Memory B cell (primary cell): ENCODE measurements at regions not wholly inside any gene's neighbourhood (a gene's known extent, or its start where the extent isn't known, plus 50 kb on each side); places are given as distances from the start of the nearest gene placed in this dataset.

Source experiments
- ATAC-seq: fragments of 150-1000 bp; cut with Tn5 transposase; 2 replicates; pipeline ENCODE4 v1.10.0; 2021; ENCODE audit warnings: low read depth, mild to moderate bottlenecking, moderate library complexity
- DNase-seq, 2 donors: peaks; one replicate each; pipeline ENCODE4 v3.0.0; 2022; ENCODE audit warnings: low spot score in 2 of 2
- H3K27ac Mint-ChIP-seq: one replicate; pipeline ENCODE4 v1.8.0; 2022; ENCODE audit warnings: mild to moderate bottlenecking, moderate library complexity, mixed read lengths
- H3K27me3 Mint-ChIP-seq: one replicate; pipeline ENCODE4 v1.8.0; 2022; ENCODE audit warnings: mixed read lengths
- H3K36me3 Mint-ChIP-seq: one replicate; pipeline ENCODE4 v1.8.0; 2022; ENCODE audit warnings: mild to moderate bottlenecking, mixed read lengths
- H3K4me1 Mint-ChIP-seq: one replicate; pipeline ENCODE4 v1.8.0; 2022; ENCODE audit warnings: mixed read lengths
- H3K4me3 Mint-ChIP-seq: one replicate; pipeline ENCODE4 v1.8.0; 2022; ENCODE audit warnings: mild to moderate bottlenecking, moderate library complexity, mixed read lengths
- H3K9me3 Mint-ChIP-seq: one replicate; pipeline ENCODE4 v1.8.0; 2022; ENCODE audit warnings: mixed read lengths

GRCh38 chr4:22129454-22130029, 181.0 kb upstream of the KCNIP4 start:
- peaks cover 8% of the 10 kb centered on the region for H3K9me3 Mint-ChIP-seq
- no peaks in the 10 kb centered on the region for H3K36me3 Mint-ChIP-seq
- no peak overlapping the region for H3K4me3 Mint-ChIP-seq
- ATAC-seq (no peak), DNase-seq (no peak)
- H3K27ac Mint-ChIP-seq: no peak overlapping the region
- no peaks in the 10 kb centered on the region for H3K4me1 Mint-ChIP-seq
- no peaks in the 10 kb centered on the region for H3K27me3 Mint-ChIP-seq

DNA sequence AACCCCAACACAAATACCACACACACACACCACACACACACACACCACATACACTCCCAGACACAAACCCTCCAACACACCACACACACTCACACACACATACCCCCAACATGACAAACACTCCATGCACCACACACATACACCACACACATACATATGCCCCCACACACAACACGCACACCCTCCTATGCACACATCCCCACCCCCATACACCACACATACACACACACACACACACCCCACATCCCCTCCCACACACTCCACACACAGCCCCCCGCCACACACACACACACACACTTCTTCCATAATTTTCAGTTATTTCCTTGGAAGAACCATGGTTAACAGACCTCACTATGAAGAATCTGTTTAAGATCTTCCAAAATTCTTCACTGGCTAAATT, 173.5 kb upstream of the KCNIP4 start:
- Mint-ChIP-seq H3K27me3 (no peaks in the 10 kb centered on the region), H3K4me3 (no peak overlapping the region), H3K27ac (no peak overlapping the region), H3K4me1 (no peaks in the 10 kb centered on the region), H3K9me3 (peaks cover 6% of the 10 kb centered on the region), H3K36me3 (no peaks in the 10 kb centered on the region)
- DNase-seq (no peak), ATAC-seq (no peak)

DNA sequence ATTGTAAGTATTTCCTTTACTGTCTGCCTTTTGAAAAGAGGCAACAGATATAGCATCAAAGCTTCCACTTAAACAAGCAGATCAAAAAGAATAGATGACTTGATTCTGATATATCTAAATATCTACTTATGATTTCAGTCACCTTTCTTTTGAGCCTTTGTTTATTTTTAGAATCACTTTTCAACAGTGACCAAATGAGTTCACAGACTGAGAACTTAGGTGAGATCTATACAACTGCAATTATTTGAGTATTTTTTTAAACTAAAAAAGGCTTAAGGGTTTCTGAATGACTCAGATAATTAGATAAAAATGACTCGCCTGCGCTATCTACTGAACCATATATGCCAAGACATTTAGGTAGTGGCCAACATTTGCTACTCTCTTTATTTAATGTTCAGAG, 166.7 kb upstream of the KCNIP4 start:
- ATAC-seq (no peak), DNase-seq (no peak)
- no peaks in the 10 kb centered on the region for H3K27me3 Mint-ChIP-seq
- H3K27ac Mint-ChIP-seq: no peak overlapping the region
- no peaks in the 10 kb centered on the region for H3K36me3 Mint-ChIP-seq
- no peak overlapping the region for H3K4me3 Mint-ChIP-seq
- H3K4me1 Mint-ChIP-seq: no peaks in the 10 kb centered on the region
- H3K9me3 Mint-ChIP-seq: peaks cover 7% of the 10 kb centered on the region

DNA sequence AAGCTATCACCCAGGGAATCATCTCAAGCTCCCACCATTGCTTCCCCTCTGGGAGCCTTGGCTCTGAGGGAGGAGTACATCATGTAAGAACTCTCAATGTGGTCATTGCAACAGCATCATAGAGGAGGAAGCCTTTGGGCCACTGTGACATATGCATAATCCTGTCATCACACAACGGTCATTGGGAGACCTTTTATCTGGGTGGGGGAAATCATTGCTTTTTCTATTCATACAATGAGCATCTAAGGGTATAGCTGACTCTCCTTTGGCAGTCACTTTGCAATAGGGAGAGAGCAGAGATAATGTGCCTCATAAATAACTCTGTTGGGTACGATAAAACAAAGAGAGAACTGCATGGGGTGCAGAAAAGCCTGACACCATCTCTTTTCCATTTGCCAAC, 155.2 kb upstream of the KCNIP4 start:
- Mint-ChIP-seq H3K27ac (no peak overlapping the region), H3K4me1 (no peaks in the 10 kb centered on the region), H3K27me3 (no peaks in the 10 kb centered on the region), H3K9me3 (no peaks in the 10 kb centered on the region), H3K36me3 (no peaks in the 10 kb centered on the region), H3K4me3 (no peak overlapping the region)
- ATAC-seq (no peak), DNase-seq (no peak)

- no peaks in the 10 kb centered on the region for H3K4me1 Mint-ChIP-seq
- DNase-seq (no peak), ATAC-seq (no peak)
- no peak overlapping the region for H3K27ac Mint-ChIP-seq
- no peaks in the 10 kb centered on the region for H3K36me3 Mint-ChIP-seq
- H3K4me3 Mint-ChIP-seq: no peak overlapping the region
- H3K9me3 Mint-ChIP-seq: no peaks in the 10 kb centered on the region
- no peaks in the 10 kb centered on the region for H3K27me3 Mint-ChIP-seq
Measured at GRCh38 chr4:22099896-22100295, 151.3 kb upstream of the KCNIP4 start.

GRCh38 chr4:22097596-22097995, 149.0 kb upstream of the KCNIP4 start:
- no peaks in the 10 kb centered on the region for H3K27me3 Mint-ChIP-seq
- ATAC-seq (no peak), DNase-seq (no peak)
- no peaks in the 10 kb centered on the region for H3K36me3 Mint-ChIP-seq
- H3K4me1 Mint-ChIP-seq: no peaks in the 10 kb centered on the region
- H3K9me3 Mint-ChIP-seq: no peaks in the 10 kb centered on the region
- H3K27ac Mint-ChIP-seq: no peak overlapping the region
- H3K4me3 Mint-ChIP-seq: no peak overlapping the region

DNA sequence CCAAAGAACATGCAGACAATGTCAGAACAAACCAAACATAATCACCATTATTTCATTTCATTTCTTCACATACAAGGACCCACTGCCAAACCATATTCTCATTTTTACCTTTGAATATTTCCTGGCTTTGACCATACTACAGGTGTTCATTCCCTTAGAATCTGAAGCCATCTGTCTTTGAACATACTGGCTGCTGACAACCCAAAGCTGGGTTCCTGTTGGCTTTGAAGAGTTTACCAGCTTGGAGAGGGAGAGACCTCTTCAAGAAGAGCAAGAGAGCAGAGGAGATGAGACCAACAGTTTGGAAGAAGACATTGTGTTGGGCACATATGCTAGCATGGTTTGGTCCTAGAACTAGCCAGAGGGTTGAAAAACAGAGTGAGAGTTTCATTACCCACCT, 145.6 kb upstream of the KCNIP4 start:
- no peaks in the 10 kb centered on the region for H3K9me3 Mint-ChIP-seq
- ATAC-seq (no peak), DNase-seq (no peak)
- H3K36me3 Mint-ChIP-seq: no peaks in the 10 kb centered on the region
- H3K4me3 Mint-ChIP-seq: no peak overlapping the region
- H3K27me3 Mint-ChIP-seq: no peaks in the 10 kb centered on the region
- H3K27ac Mint-ChIP-seq: no peak overlapping the region
- no peaks in the 10 kb centered on the region for H3K4me1 Mint-ChIP-seq

GRCh38 chr4:22093126-22093525, 144.6 kb upstream of the KCNIP4 start:
- no peak overlapping the region for H3K4me3 Mint-ChIP-seq

DNA sequence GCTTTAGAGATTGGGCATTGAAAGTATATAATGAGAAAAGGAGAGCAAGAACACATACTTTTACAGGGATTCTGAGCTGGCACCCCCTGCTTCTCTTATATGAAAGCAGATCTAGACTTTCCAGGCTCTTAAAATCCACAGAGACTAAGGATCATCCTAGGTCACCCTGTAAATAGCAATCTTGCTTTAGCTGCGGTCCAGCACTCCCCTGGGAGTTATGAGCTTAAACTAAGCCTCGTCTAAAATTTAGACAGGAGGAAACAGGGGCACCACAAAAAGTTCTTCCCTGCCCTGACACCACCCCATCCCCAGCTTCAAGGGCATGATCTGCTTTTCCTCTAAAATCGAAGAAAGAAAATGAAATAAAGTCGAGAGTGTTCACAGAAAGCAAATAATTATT, 143.3 kb upstream of the KCNIP4 start:
- no peaks in the 10 kb centered on the region for H3K4me1 Mint-ChIP-seq
- no peak for ATAC-seq

More at GRCh38 chr4:22093126-22093525, 144.6 kb upstream of the KCNIP4 start:
- Mint-ChIP-seq H3K4me1 (no peaks in the 10 kb centered on the region), H3K27me3 (no peaks in the 10 kb centered on the region), H3K36me3 (no peaks in the 10 kb centered on the region), H3K27ac (no peak overlapping the region), H3K9me3 (no peaks in the 10 kb centered on the region)
- DNase-seq: no peak
- no peak for ATAC-seq

GRCh38 chr4:22091352-22091717, 142.8 kb upstream of the KCNIP4 start:
- ATAC-seq (no peak), DNase-seq (no peak)
- Mint-ChIP-seq H3K27ac (no peak overlapping the region), H3K4me1 (no peaks in the 10 kb centered on the region), H3K4me3 (no peak overlapping the region), H3K27me3 (no peaks in the 10 kb centered on the region), H3K9me3 (no peaks in the 10 kb centered on the region), H3K36me3 (no peaks in the 10 kb centered on the region)

More for the DNA sequence above, 143.3 kb upstream of the KCNIP4 start:
- no peak for DNase-seq
- H3K27ac Mint-ChIP-seq: no peak overlapping the region
- no peaks in the 10 kb centered on the region for H3K36me3 Mint-ChIP-seq
- H3K9me3 Mint-ChIP-seq: no peaks in the 10 kb centered on the region
- no peak overlapping the region for H3K4me3 Mint-ChIP-seq
- no peaks in the 10 kb centered on the region for H3K27me3 Mint-ChIP-seq

DNA sequence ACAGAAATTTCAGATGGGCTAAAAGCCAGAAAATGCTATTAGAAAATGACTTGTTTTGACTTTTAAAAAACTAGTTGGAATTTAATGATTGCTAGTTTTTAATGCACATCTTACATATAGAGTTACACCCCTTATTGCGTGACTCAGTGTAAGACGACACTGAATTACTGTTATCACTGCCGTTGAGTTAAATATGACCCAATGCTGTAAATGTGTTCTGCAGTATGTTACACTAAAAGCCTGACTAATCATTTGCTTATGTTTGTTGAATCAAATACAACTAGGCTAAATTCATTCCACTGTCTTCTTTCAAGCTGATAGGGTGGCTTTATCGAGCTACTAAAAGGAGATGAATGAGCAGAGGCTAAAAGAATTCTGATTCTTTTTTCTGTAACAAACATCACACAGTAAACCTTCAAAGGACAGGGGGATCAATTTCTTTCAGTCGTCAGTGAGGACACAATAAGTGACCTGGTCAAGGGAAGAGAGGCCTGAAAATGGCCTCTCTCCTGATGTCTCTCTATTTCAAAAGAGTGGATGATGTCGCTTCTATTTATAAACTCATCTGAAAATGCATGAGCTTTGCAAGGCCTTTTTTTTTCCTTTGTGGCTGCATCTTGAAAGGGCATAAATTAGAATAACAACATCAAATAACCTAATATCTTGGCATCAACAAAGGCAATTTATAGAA, 142.2 kb upstream of the KCNIP4 start:
- ATAC-seq: no peak
- H3K27ac Mint-ChIP-seq: no peak overlapping the region
- H3K36me3 Mint-ChIP-seq: no peaks in the 10 kb centered on the region
- no peaks in the 10 kb centered on the region for H3K27me3 Mint-ChIP-seq
- H3K4me1 Mint-ChIP-seq: no peaks in the 10 kb centered on the region
- H3K4me3 Mint-ChIP-seq: no peak overlapping the region
- DNase-seq: no peak
- H3K9me3 Mint-ChIP-seq: peaks cover 5% of the 10 kb centered on the region

DNA sequence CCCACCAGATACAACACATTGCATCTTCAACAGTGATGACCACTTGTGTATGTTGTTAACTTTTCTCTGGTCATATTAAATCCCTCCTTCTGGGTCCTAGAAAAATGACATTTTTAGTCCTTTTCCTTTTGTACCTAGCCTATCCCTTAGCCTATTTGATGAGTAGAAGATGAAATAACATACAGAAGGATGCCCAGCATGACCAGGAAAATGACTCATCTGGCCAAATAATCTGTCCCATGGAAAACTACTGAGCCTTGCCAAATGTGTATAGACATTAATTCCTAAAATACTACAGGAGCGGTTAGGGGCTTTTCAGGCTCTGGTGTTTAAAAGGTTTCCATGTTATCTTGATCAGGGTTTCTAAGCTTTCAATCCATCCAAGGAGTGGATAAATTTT, 129.0 kb upstream of the KCNIP4 start:
- DNase-seq (no peak), ATAC-seq (no peak)
- Mint-ChIP-seq H3K27me3 (no peaks in the 10 kb centered on the region), H3K9me3 (peaks cover 6% of the 10 kb centered on the region), H3K36me3 (no peaks in the 10 kb centered on the region), H3K4me1 (no peaks in the 10 kb centered on the region), H3K27ac (no peak overlapping the region), H3K4me3 (no peak overlapping the region)

DNA sequence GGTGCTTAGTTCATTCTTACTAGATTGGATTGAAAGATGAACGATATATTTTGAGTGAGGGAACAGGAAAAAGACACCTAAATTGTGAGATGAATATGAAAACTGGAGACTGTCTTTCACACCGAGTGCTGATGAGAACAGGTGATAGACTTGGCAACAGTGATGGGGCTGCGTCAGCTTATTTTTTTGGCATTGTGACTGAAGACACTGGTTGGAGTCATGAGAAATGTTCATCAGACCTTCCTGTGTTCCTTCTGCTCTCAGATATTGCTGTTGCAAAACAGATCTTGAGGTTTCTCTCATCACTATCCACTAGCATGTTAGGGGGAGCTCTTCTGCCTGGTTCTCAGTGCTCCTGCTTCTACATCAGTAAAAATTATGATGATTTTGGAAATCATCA, 124.2 kb upstream of the KCNIP4 start:
- ATAC-seq: no peak
- H3K36me3 Mint-ChIP-seq: no peaks in the 10 kb centered on the region
- DNase-seq: no peak

DNA sequence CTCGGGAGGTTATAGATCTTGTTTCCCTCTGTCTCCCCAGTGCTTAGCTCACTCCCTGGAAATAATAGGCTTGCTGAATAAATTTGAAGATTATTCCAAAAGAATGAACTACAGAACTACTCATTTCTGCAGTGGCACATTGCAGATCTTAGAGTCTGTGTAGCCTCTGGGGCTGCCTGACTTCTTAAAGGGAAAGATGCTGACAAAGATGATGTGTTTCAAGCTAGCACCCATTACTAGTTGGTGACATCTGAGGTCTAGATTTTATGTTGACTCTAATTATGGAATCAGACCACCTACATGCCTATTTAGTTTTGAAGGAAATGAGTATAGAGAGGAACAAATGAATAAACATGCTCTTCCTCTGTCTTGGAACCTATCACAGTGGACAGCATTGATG, 123.7 kb upstream of the KCNIP4 start:
- H3K4me1 Mint-ChIP-seq: no peaks in the 10 kb centered on the region
- no peaks in the 10 kb centered on the region for H3K27me3 Mint-ChIP-seq
- H3K27ac Mint-ChIP-seq: no peak overlapping the region
- H3K4me3 Mint-ChIP-seq: no peak overlapping the region
- peaks cover 7% of the 10 kb centered on the region for H3K9me3 Mint-ChIP-seq
- no peak for DNase-seq
- no peaks in the 10 kb centered on the region for H3K36me3 Mint-ChIP-seq
- no peak for ATAC-seq

More for the DNA sequence above, 124.2 kb upstream of the KCNIP4 start:
- peaks cover 11% of the 10 kb centered on the region for H3K9me3 Mint-ChIP-seq
- no peak overlapping the region for H3K4me3 Mint-ChIP-seq
- no peaks in the 10 kb centered on the region for H3K27me3 Mint-ChIP-seq
- H3K27ac Mint-ChIP-seq: no peak overlapping the region
- H3K4me1 Mint-ChIP-seq: no peaks in the 10 kb centered on the region

DNA sequence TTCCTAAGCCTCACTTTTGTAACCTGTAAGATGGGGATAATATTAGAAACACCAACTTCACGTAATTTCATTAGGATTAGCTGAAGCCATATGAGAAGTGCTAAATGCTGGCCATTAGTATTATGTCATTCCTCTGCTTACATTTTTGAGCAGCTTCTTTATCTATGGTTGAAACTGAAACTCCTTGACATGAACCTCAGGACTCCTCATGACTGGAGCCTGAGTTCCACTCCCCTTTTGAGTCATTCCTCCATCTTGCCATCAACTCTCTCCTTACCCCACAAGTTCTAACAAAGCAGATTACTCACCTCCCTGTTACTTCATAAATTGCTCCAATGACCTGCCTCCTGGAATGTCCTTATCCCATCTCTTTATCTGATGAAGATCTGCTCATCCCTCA, 123.2 kb upstream of the KCNIP4 start:
- no peak overlapping the region for H3K27ac Mint-ChIP-seq
- H3K4me1 Mint-ChIP-seq: no peaks in the 10 kb centered on the region
- H3K36me3 Mint-ChIP-seq: no peaks in the 10 kb centered on the region
- DNase-seq (no peak), ATAC-seq (no peak)
- H3K27me3 Mint-ChIP-seq: no peaks in the 10 kb centered on the region
- peaks cover 7% of the 10 kb centered on the region for H3K9me3 Mint-ChIP-seq
- H3K4me3 Mint-ChIP-seq: no peak overlapping the region
